Endothelial cell of umbilical vein (primary cell): ENCODE measurements at regions not wholly inside any gene's neighbourhood (a gene's known extent, or its start where the extent isn't known, plus 50 kb on each side); places are given as distances from the start of the nearest gene placed in this dataset.

ENCODE experiments used
- BruUV-seq: library from RNA; stranded (reverse); fragments of 400-500 nt; replicated peaks from 2 replicates; lab custom pipeline; 2021; lab: Mats Ljungman, UMichigan
- CTCF ChIA-PET: fragments of 300-600, 350-600 bp; sonication (Branson Sonifier 250); formaldehyde crosslinking; loops from one replicate; lab custom pipeline; 2021; ENCODE audit warnings: antibody characterized with exemption, inconsistent platforms; lab: Charles Lee
- POLR2A ChIA-PET: fragments of 300-600, 350-600 bp; sonication (Branson Sonifier 250); formaldehyde crosslinking; loops from one replicate; lab custom pipeline; 2021; ENCODE audit warnings: antibody characterized with exemption, inconsistent platforms; lab: Charles Lee
- DNase-seq: peaks from one replicate; pipeline ENCODE4 v3.0.0-alpha.2; 2011; ENCODE audit warnings: low read depth, low spot score
- FAIRE-seq: peaks from 2 replicates; lab custom pipeline; 2011; peaks lifted over from hg19 to GRCh38; lab: Jason Lieb, UNC
- H2AFZ ChIP-seq: 2 replicates; pipeline ENCODE4 v1.6.0; 2012; ENCODE audit warnings: low read depth, low read length, control low read depth, inconsistent platforms
- H3K27ac ChIP-seq: 2 replicates; pipeline ENCODE4 v1.5.1; 2011; ENCODE audit warnings: low read depth, mild to moderate bottlenecking, control low read depth, low read length, moderate library complexity; ENCODE audit not compliant: insufficient read depth
- H3K27me3 ChIP-seq, 2 experiments: 2 replicates each; pipeline versions ENCODE4 v1.6.0 to v1.6.1; 2011; ENCODE audit warnings: low read length in 2 of 2, mixed read lengths in 1 of 2; ENCODE audit not compliant: control insufficient read depth in 2 of 2, insufficient read depth in 2 of 2
- H3K36me3 ChIP-seq, 2 experiments: 2 replicates in 1 of 2; 3 replicates in 1 of 2; pipeline ENCODE4 v1.5.1; 2011; ENCODE audit warnings: low read length in 2 of 2, mild to moderate bottlenecking in 1 of 2, moderate library complexity in 1 of 2; ENCODE audit not compliant: control insufficient read depth in 2 of 2, insufficient read depth in 2 of 2; ENCODE audit errors: extremely low read depth in 1 of 2
- H3K4me1 ChIP-seq: 3 replicates; pipeline ENCODE4 v1.5.1; 2011; ENCODE audit warnings: mild to moderate bottlenecking, low read length; ENCODE audit not compliant: control insufficient read depth, insufficient read depth; ENCODE audit errors: extremely low read depth
- H3K4me2 ChIP-seq: 2 replicates; pipeline ENCODE4 v1.6.1; 2011; ENCODE audit warnings: low read length, control low read depth, mixed read lengths; ENCODE audit not compliant: insufficient read depth
- H3K4me3 ChIP-seq, 3 experiments: fragments of 200-600 bp in 1 of 3; sonication (generic), shearing (Covaris generic) in 1 of 3; replicated peaks in 1 of 3; 2 replicates each; pipeline ENCODE4 v1.5.1; 2011 to 2016; ENCODE audit warnings: control low read depth in 3 of 3, low read length in 3 of 3, mild to moderate bottlenecking in 2 of 3, inconsistent platforms in 1 of 3, low read depth in 1 of 3, moderate library complexity in 1 of 3; ENCODE audit not compliant: insufficient read depth in 1 of 3
- H3K79me2 ChIP-seq: 2 replicates; pipeline ENCODE4 v1.6.0; 2012; ENCODE audit warnings: low read length, inconsistent platforms; ENCODE audit not compliant: control insufficient read depth, insufficient read depth
- H3K9ac ChIP-seq: replicated peaks from 2 replicates; pipeline ENCODE3; 2011; ENCODE audit warnings: low read length, control low read depth; ENCODE audit not compliant: insufficient read depth; ENCODE audit errors: extremely low read depth
- H3K9me1 ChIP-seq: replicated peaks from 3 replicates; pipeline ENCODE4 v1.6.0; 2011; ENCODE audit warnings: mild to moderate bottlenecking, low read length; ENCODE audit not compliant: control insufficient read depth, insufficient read depth; ENCODE audit errors: extremely low read depth
- H3K9me3 ChIP-seq: replicated peaks from 2 replicates; pipeline ENCODE4 v1.5.1; 2012; ENCODE audit warnings: low read length, inconsistent platforms; ENCODE audit not compliant: control insufficient read depth, insufficient read depth
- H4K20me1 ChIP-seq: replicated peaks from 2 replicates; pipeline ENCODE3; 2011; ENCODE audit warnings: mild to moderate bottlenecking, low read length; ENCODE audit not compliant: control insufficient read depth, insufficient read depth; ENCODE audit errors: extremely low read depth
- EZH2 ChIP-seq: IDR thresholded peaks from 2 replicates; pipeline ENCODE4 v1.6.1; 2012; ENCODE audit warnings: borderline replicate concordance, low read depth, mild to moderate bottlenecking, moderate library complexity, low read length, inconsistent platforms; ENCODE audit not compliant: severe bottlenecking
- FOS ChIP-seq: IDR thresholded peaks from 2 replicates; pipeline ENCODE4 v1.6.1; 2011; ENCODE audit warnings: mild to moderate bottlenecking, low read length, moderate library complexity, borderline replicate concordance; ENCODE audit not compliant: insufficient read depth
- GATA2 ChIP-seq: IDR thresholded peaks from 2 replicates; pipeline ENCODE4 v1.7.0; 2011; ENCODE audit warnings: low read depth, mild to moderate bottlenecking, moderate library complexity, mixed read lengths, low read length; ENCODE audit not compliant: insufficient read length, insufficient read depth
- JUN ChIP-seq: IDR thresholded peaks from 2 replicates; pipeline ENCODE4 v1.6.1; 2011; ENCODE audit warnings: borderline replicate concordance, low read depth; ENCODE audit not compliant: insufficient read length, insufficient read depth
- MYC ChIP-seq: IDR thresholded peaks from one replicate; pipeline ENCODE4 v1.6.1; 2011; ENCODE audit warnings: mild to moderate bottlenecking, low read depth, low read length
- POLR2A ChIP-seq: IDR thresholded peaks from 2 replicates; pipeline ENCODE4 v1.6.1; 2012; ENCODE audit warnings: low read depth, mild to moderate bottlenecking, control low read depth, low read length
- POLR2AphosphoS5 ChIP-seq: IDR thresholded peaks from 2 replicates; pipeline ENCODE4 v1.6.1; 2012; ENCODE audit warnings: low read depth, mild to moderate bottlenecking, control low read depth, low read length, moderate library complexity; ENCODE audit not compliant: insufficient read depth
- dilution Hi-C: fragments of 300-500 bp; cut with MboI; formaldehyde crosslinking; loops from one replicate; pipeline ENCODE4 v1.15.0; 2019; ENCODE audit warnings: low sequenced_read_pairs; ENCODE audit not compliant: extremely low pct_ligation_motif_present
- intact Hi-C: fragments of 100-400 bp; cut with micrococcal nuclease; formaldehyde crosslinking; loops from one replicate; pipeline ENCODE4 v1.10.0; 2022
- TF ChIP-seq, protein P1 (sequence below), 2 donors: IDR thresholded peaks; 1 replicate in 1 of 2; 2 replicates in 1 of 2; pipeline ENCODE4 v1.5.1; 2011; ENCODE audit warnings: low read length in 2 of 2, mild to moderate bottlenecking in 2 of 2, moderate library complexity in 2 of 2, control low read depth in 1 of 2, inconsistent platforms in 1 of 2, low read depth in 1 of 2; ENCODE audit not compliant: insufficient read depth in 1 of 2; ENCODE audit errors: extremely low read depth in 1 of 2
- TF ChIP-seq, protein P2 (sequence below): IDR thresholded peaks from 2 replicates; pipeline ENCODE4 v1.6.1; 2011; ENCODE audit not compliant: insufficient read depth, insufficient read length

DNA sequence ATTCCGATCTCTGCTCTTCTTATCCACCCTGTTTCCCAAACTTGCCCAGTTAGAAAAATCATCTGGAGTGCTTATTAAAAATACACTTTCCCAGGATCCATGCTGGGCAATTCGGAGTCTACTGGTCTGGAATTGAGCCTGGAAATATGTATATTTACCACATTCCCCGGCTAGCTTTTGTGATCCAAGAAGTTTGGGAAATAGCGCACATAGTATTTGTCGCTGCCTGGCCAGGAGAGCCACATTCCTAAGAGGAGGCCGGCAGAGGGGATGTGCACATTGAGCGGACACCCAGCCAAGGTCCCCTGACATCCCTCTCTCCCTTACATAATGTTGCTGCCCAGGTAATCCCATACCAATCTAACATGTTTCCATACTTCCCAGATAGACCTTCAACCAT, 62.1 kb upstream of the TMEM97 start:
- Histone ChIP-seq H4K20me1 (no peaks in the 10 kb centered on the region), H3K4me1 (no peaks in the 10 kb centered on the region), H3K79me2 (no peaks in the 10 kb centered on the region), H3K9me1 (no peaks in the 10 kb centered on the region), H2AFZ (no peak overlapping the region), H3K36me3 (no peaks in the 10 kb centered on the region), H3K27me3 (no peaks in the 10 kb centered on the region), H3K4me3 (no peak overlapping the region), H3K4me2 (no peak overlapping the region), H3K9me3 (no peaks in the 10 kb centered on the region), H3K27ac (no peak overlapping the region), H3K9ac (no peak overlapping the region)
- CTCF ChIA-PET = no interaction called here
- BruUV-seq = no TSS peak
- POLR2A ChIA-PET = no interaction called here
- intact Hi-C loops = no loop called here
- FAIRE-seq (no peak), DNase-seq (no peak)
- dilution Hi-C loops = no loop called here
- TF ChIP-seq MYC (no peak), FOS (no peak), POLR2AphosphoS5 (no peak), JUN (no peak), EZH2 (no peak), GATA2 (no peak), POLR2A (no peak)
- TF ChIP-seq, protein P1, sequence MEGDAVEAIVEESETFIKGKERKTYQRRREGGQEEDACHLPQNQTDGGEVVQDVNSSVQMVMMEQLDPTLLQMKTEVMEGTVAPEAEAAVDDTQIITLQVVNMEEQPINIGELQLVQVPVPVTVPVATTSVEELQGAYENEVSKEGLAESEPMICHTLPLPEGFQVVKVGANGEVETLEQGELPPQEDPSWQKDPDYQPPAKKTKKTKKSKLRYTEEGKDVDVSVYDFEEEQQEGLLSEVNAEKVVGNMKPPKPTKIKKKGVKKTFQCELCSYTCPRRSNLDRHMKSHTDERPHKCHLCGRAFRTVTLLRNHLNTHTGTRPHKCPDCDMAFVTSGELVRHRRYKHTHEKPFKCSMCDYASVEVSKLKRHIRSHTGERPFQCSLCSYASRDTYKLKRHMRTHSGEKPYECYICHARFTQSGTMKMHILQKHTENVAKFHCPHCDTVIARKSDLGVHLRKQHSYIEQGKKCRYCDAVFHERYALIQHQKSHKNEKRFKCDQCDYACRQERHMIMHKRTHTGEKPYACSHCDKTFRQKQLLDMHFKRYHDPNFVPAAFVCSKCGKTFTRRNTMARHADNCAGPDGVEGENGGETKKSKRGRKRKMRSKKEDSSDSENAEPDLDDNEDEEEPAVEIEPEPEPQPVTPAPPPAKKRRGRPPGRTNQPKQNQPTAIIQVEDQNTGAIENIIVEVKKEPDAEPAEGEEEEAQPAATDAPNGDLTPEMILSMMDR (IDR thresholded peaks at IDR 0.05; ENCODE audit: extremely low read depth in 1 of 2, insufficient read depth in 1 of 2, low read depth in 1 of 2, low read length in 2 of 2) = no peak
- TF ChIP-seq, protein P2, sequence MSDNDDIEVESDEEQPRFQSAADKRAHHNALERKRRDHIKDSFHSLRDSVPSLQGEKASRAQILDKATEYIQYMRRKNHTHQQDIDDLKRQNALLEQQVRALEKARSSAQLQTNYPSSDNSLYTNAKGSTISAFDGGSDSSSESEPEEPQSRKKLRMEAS = no peak
